IMR-90 (cell line): ENCODE measurements at regions not wholly inside any gene's neighbourhood (a gene's known extent, or its start where the extent isn't known, plus 50 kb on each side); places are given as distances from the start of the nearest gene placed in this dataset.

Experiments
- ATAC-seq: fragments of 200-7000 bp; cut with Tn5 transposase; 2 replicates; pipeline ENCODE4 v1.9.1; 2020; ENCODE audit warnings: low read depth, mild to moderate bottlenecking, moderate library complexity
- BruUV-seq: library from RNA; stranded (reverse); fragments of 400-500 nt; replicated peaks from 2 replicates; lab custom pipeline; 2021; lab: Mats Ljungman, UMichigan
- CTCF ChIA-PET: fragments of 300-600 bp; formaldehyde crosslinking; extraction: SDS; loops from one replicate; lab custom pipeline; 2021; ENCODE audit warnings: antibody characterized with exemption; lab: Yijun Ruan, JAX
- POLR2A ChIA-PET: fragments of 300-600 bp; sonication (Branson Sonifier 250); formaldehyde crosslinking; loops from one replicate; lab custom pipeline; 2022; ENCODE audit warnings: antibody characterized with exemption; ENCODE audit not compliant: unreplicated experiment; lab: Charles Lee
- DNase-seq: peaks from one replicate; pipeline ENCODE4 v3.0.0; 2013
- H2AFZ ChIP-seq: replicated peaks from 2 replicates; pipeline ENCODE3; 2013; ENCODE audit warnings: low read length, mild to moderate bottlenecking; ENCODE audit not compliant: poor library complexity
- H2AK5ac ChIP-seq: 2 replicates; pipeline ENCODE4 v1.6.1; 2013; ENCODE audit warnings: low read depth, low read length, inconsistent platforms
- H2AK9ac ChIP-seq: replicated peaks from 2 replicates; pipeline ENCODE3; 2013; ENCODE audit warnings: mild to moderate bottlenecking, low read depth, low read length, moderate library complexity; ENCODE audit not compliant: poor library complexity
- H2BK120ac ChIP-seq: 2 replicates; pipeline ENCODE4 v1.6.1; 2013; ENCODE audit warnings: low read depth, low read length, inconsistent platforms
- H2BK15ac ChIP-seq: 3 replicates; pipeline ENCODE4 v1.6.1; 2013; ENCODE audit warnings: low read depth, low read length, inconsistent platforms
- H2BK20ac ChIP-seq: 2 replicates; pipeline ENCODE4 v1.6.1; 2013; ENCODE audit warnings: low read depth, mild to moderate bottlenecking, inconsistent platforms, low read length, moderate library complexity
- H2BK5ac ChIP-seq: 2 replicates; pipeline ENCODE4 v1.6.1; 2013; ENCODE audit warnings: mild to moderate bottlenecking, low read depth, low read length, inconsistent platforms; ENCODE audit not compliant: poor library complexity, severe bottlenecking
- H3K14ac ChIP-seq: replicated peaks from 2 replicates; pipeline ENCODE4 v1.6.1; 2013; ENCODE audit warnings: low read depth, low read length, inconsistent platforms
- H3K18ac ChIP-seq: 2 replicates; pipeline ENCODE4 v1.6.1; 2013; ENCODE audit warnings: low read depth, low read length, control low read depth
- H3K23ac ChIP-seq: 2 replicates; pipeline ENCODE4 v1.6.1; 2013; ENCODE audit warnings: low read depth, low read length, inconsistent platforms
- H3K27ac ChIP-seq: 2 replicates; pipeline ENCODE4 v1.5.1; 2013; ENCODE audit warnings: mild to moderate bottlenecking, control low read depth, low read length; ENCODE audit not compliant: insufficient read depth
- H3K27me3 ChIP-seq: 2 replicates; pipeline ENCODE4 v1.6.1; 2013; ENCODE audit warnings: low read length; ENCODE audit not compliant: control insufficient read depth, insufficient read depth
- H3K36me3 ChIP-seq: 2 replicates; pipeline ENCODE4 v1.6.1; 2013; ENCODE audit warnings: low read length, mixed read lengths; ENCODE audit not compliant: control insufficient read depth, insufficient read depth
- H3K4ac ChIP-seq: 2 replicates; pipeline ENCODE4 v1.6.1; 2013; ENCODE audit warnings: low read depth, low read length, inconsistent platforms
- H3K4me1 ChIP-seq: 2 replicates; pipeline ENCODE4 v1.6.1; 2013; ENCODE audit warnings: low read length, mixed read lengths; ENCODE audit not compliant: control insufficient read depth, insufficient read depth
- H3K4me2 ChIP-seq: 2 replicates; pipeline ENCODE4 v1.6.1; 2013; ENCODE audit warnings: low read depth, mild to moderate bottlenecking, control low read depth, low read length, moderate library complexity
- H3K4me3 ChIP-seq: 2 replicates; pipeline ENCODE4 v1.5.1; 2013; ENCODE audit warnings: low read depth, mild to moderate bottlenecking, control low read depth, low read length, moderate library complexity; ENCODE audit not compliant: insufficient read depth
- H3K56ac ChIP-seq: 2 replicates; pipeline ENCODE4 v1.6.1; 2013; ENCODE audit warnings: low read length, inconsistent platforms; ENCODE audit not compliant: insufficient read depth; ENCODE audit errors: extremely low read depth
- H3K79me1 ChIP-seq, 2 experiments: 2 replicates each; pipeline ENCODE4 v1.6.1; 2013; ENCODE audit warnings: low read length in 2 of 2, inconsistent platforms in 1 of 2, low read depth in 1 of 2
- H3K9ac ChIP-seq: 2 replicates; pipeline ENCODE4 v1.6.1; 2013; ENCODE audit warnings: low read depth, low read length, control low read depth
- H3K9me1 ChIP-seq: 2 replicates; pipeline ENCODE4 v1.6.1; 2013; ENCODE audit warnings: low read length, inconsistent platforms; ENCODE audit not compliant: insufficient read depth
- H3K9me3 ChIP-seq: 2 replicates; pipeline ENCODE4 v1.6.1; 2013; ENCODE audit warnings: low read length; ENCODE audit not compliant: control insufficient read depth, insufficient read depth
- H4K20me1 ChIP-seq: 2 replicates; pipeline ENCODE4 v1.6.1; 2013; ENCODE audit warnings: low read length, inconsistent platforms; ENCODE audit not compliant: insufficient read depth
- H4K5ac ChIP-seq: 2 replicates; pipeline ENCODE4 v1.6.1; 2013; ENCODE audit warnings: mild to moderate bottlenecking, low read depth, low read length, control low read depth
- H4K8ac ChIP-seq, 2 experiments: 2 replicates each; pipeline ENCODE4 v1.6.1; 2013; ENCODE audit warnings: low read depth in 2 of 2, low read length in 2 of 2, control low read depth in 1 of 2, inconsistent platforms in 1 of 2
- H4K91ac ChIP-seq: 2 replicates; pipeline ENCODE4 v1.6.1; 2013; ENCODE audit warnings: low read depth, low read length, inconsistent platforms; ENCODE audit not compliant: insufficient read depth
- BHLHE40 ChIP-seq: fragments of 150-350 bp; IDR thresholded peaks from 2 replicates; pipeline ENCODE4 v1.6.1; 2016; ENCODE audit warnings: mild to moderate bottlenecking, low read depth, low read length
- CEBPB ChIP-seq: IDR thresholded peaks from 2 replicates; pipeline ENCODE4 v1.6.1; 2012; ENCODE audit warnings: low read depth, low read length, improper control_type of control experiment
- CHD1 ChIP-seq: IDR thresholded peaks from 2 replicates; pipeline ENCODE4 v1.6.1; 2012; ENCODE audit warnings: low read depth, low read length, improper control_type of control experiment
- FOS ChIP-seq: fragments of 150-350 bp; IDR thresholded peaks from 2 replicates; pipeline ENCODE4 v1.6.1; 2016; ENCODE audit warnings: low read depth, low read length
- MAFK ChIP-seq: IDR thresholded peaks from 2 replicates; pipeline ENCODE4 v1.6.1; 2012; ENCODE audit warnings: low read depth, low read length, improper control_type of control experiment
- MXI1 ChIP-seq: IDR thresholded peaks from 2 replicates; pipeline ENCODE4 v1.6.1; 2012; ENCODE audit warnings: low read depth, mild to moderate bottlenecking, low read length, moderate library complexity, borderline replicate concordance
- NFE2L2 ChIP-seq: fragments of 150-350 bp; IDR thresholded peaks from 2 replicates; pipeline ENCODE4 v1.6.1; 2016; ENCODE audit warnings: low read depth, mild to moderate bottlenecking, low read length
- POLR2A ChIP-seq: IDR thresholded peaks from 2 replicates; pipeline ENCODE4 v1.6.1; 2012; ENCODE audit warnings: mild to moderate bottlenecking, low read depth, low read length
- RAD21 ChIP-seq: IDR thresholded peaks from 2 replicates; pipeline ENCODE4 v1.6.1; 2012; ENCODE audit warnings: low read length, improper control_type of control experiment
- RCOR1 ChIP-seq: IDR thresholded peaks from 2 replicates; pipeline ENCODE4 v1.6.1; 2012; ENCODE audit warnings: mild to moderate bottlenecking, low read length, improper control_type of control experiment; ENCODE audit not compliant: insufficient replicate concordance
- RFX5 ChIP-seq: IDR thresholded peaks from 2 replicates; pipeline ENCODE4 v1.8.0; 2012; ENCODE audit warnings: low read depth, mild to moderate bottlenecking, low read length, moderate library complexity
- SMC3 ChIP-seq: fragments of 150-350 bp; IDR thresholded peaks from 2 replicates; pipeline ENCODE4 v1.6.1; 2016; ENCODE audit warnings: low read depth, mild to moderate bottlenecking, antibody characterized with exemption, low read length, moderate library complexity
- WGBS, 2 experiments: methylation state at CpG; one replicate each; pipeline versions ENCODE4 v1.1.5 to v1.1.7; 2013; ENCODE audit warnings: missing lambda C conversion rate in 2 of 2; ENCODE audit not compliant: insufficient read length in 1 of 2; ENCODE audit errors: extremely low coverage in 2 of 2; 5-methylcytosine and 5-hydroxymethylcytosine counted together
- dilution Hi-C: fragments of 300-500 bp; cut with HindIII; formaldehyde crosslinking; loops from one replicate; pipeline ENCODE4 v1.14.3; 2018; ENCODE audit warnings: low sequenced_read_pairs; ENCODE audit not compliant: unreplicated experiment
- in situ Hi-C: fragments of 300-500 bp; cut with MboI; formaldehyde crosslinking; loops from 3 replicates; pipeline ENCODE4 v1.14.3; 2019; ENCODE audit warnings: low sequenced_read_pairs, inconsistent platforms, mixed read lengths
- intact Hi-C: fragments of 100-400 bp; cut with micrococcal nuclease; formaldehyde crosslinking; loops from 2 replicates; pipeline ENCODE4 v1.10.0; 2022
- TF ChIP-seq, protein P1 (sequence below): conservative IDR thresholded peaks from 2 replicates; pipeline ENCODE4 v1.5.1; 2012; ENCODE audit warnings: mild to moderate bottlenecking, low read depth, low read length, improper control_type of control experiment
- TF ChIP-seq, protein P2 (sequence below): fragments of 150-350 bp; IDR thresholded peaks from 2 replicates; pipeline ENCODE4 v1.6.1; 2017; ENCODE audit warnings: mild to moderate bottlenecking, antibody characterized with exemption, low read length, low read depth

DNA sequence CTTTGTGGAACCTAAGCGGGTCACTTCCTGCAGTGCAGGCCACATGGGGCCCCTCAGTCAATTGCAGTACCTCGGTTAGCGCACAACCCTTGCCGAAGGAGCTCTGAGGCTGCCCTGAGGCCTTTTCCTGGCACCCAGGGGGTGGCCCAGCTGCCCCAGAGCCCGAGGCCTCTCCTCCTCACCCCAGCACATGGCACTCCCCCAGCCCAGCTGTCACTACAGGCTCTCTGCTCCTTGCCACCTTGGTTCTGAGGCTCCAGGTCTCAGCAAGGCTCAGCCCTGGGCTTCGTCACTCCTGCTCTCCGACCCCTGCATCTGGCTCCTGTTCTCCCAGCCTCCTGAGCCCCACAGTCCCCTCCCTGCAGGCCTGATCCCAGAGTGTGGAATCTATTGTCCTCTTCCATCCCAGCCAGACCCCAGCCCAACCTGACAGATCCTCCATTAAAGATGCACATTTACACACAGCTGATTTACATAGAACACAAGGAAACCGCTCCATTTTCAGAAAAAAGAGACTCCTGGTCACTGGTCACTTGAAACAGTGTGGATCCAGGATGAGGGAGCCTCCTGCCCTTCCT is 192.8 kb upstream of the POU3F1 start:
- H3K4me3 ChIP-seq, result no peak overlapping the region
- no peaks in the 10 kb centered on the region for H3K79me1 ChIP-seq
- H3K27me3 ChIP-seq, result no peaks in the 10 kb centered on the region; the same call in 1 of the 2 replicates
- H3K9me3 ChIP-seq, result no peaks in the 10 kb centered on the region
- ChIA-PET CTCF (no interaction called here), POLR2A (no interaction called here)
- H2BK15ac ChIP-seq, result no peak overlapping the region
- no peak overlapping the region for H4K5ac ChIP-seq
- no peak overlapping the region for H3K27ac ChIP-seq
- no peak overlapping the region for H3K14ac ChIP-seq
- H3K36me3 ChIP-seq, result no peaks in the 10 kb centered on the region
- 68% methylated on average over 5 of the region's 8 CpGs; no CpG with 5 or more reads in 1 of the 2 experiments for WGBS, 2 experiments
- H4K91ac ChIP-seq, result no peak overlapping the region
- H2AFZ ChIP-seq, result no peak overlapping the region
- no peak overlapping the region for H2BK120ac ChIP-seq
- no peak overlapping the region for H2AK9ac ChIP-seq
- dilution Hi-C loops (no loop called here), intact Hi-C loops (no loop called here), in situ Hi-C loops (no loop called here)
- H3K56ac ChIP-seq, result no peak overlapping the region
- DNase-seq, result no peak
- H2AK5ac ChIP-seq, result no peak overlapping the region
- no peak for ATAC-seq
- H3K18ac ChIP-seq, result no peak overlapping the region
- H2BK20ac ChIP-seq, result no peak overlapping the region
- H3K4ac ChIP-seq, result no peak overlapping the region
- no peak overlapping the region for H4K8ac ChIP-seq
- TF ChIP-seq RFX5 (no peak), NFE2L2 (no peak), MAFK (no peak), SMC3 (no peak), FOS (no peak), POLR2A (no peak), RCOR1 (no peak), CEBPB (no peak), MXI1 (no peak), CHD1 (no peak), RAD21 (no peak), BHLHE40 (no peak)
- TF ChIP-seq, protein P1, sequence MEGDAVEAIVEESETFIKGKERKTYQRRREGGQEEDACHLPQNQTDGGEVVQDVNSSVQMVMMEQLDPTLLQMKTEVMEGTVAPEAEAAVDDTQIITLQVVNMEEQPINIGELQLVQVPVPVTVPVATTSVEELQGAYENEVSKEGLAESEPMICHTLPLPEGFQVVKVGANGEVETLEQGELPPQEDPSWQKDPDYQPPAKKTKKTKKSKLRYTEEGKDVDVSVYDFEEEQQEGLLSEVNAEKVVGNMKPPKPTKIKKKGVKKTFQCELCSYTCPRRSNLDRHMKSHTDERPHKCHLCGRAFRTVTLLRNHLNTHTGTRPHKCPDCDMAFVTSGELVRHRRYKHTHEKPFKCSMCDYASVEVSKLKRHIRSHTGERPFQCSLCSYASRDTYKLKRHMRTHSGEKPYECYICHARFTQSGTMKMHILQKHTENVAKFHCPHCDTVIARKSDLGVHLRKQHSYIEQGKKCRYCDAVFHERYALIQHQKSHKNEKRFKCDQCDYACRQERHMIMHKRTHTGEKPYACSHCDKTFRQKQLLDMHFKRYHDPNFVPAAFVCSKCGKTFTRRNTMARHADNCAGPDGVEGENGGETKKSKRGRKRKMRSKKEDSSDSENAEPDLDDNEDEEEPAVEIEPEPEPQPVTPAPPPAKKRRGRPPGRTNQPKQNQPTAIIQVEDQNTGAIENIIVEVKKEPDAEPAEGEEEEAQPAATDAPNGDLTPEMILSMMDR, result no peak
- TF ChIP-seq, protein P2, sequence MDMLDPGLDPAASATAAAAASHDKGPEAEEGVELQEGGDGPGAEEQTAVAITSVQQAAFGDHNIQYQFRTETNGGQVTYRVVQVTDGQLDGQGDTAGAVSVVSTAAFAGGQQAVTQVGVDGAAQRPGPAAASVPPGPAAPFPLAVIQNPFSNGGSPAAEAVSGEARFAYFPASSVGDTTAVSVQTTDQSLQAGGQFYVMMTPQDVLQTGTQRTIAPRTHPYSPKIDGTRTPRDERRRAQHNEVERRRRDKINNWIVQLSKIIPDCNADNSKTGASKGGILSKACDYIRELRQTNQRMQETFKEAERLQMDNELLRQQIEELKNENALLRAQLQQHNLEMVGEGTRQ, result no peak
- no peak overlapping the region for H3K9ac ChIP-seq
- no peak overlapping the region for H2BK5ac ChIP-seq
- H3K4me2 ChIP-seq, result no peak overlapping the region
- no peaks in the 10 kb centered on the region for H3K4me1 ChIP-seq
- H3K23ac ChIP-seq, result no peak overlapping the region
- H3K9me1 ChIP-seq, result no peaks in the 10 kb centered on the region
- no TSS peak for BruUV-seq
- no peaks in the 10 kb centered on the region for H4K20me1 ChIP-seq
